GM19043 (cell line): ENCODE measurements at regions not wholly inside any gene's neighbourhood (a gene's known extent, or its start where the extent isn't known, plus 50 kb on each side); places are given as distances from the start of the nearest gene placed in this dataset.
"Not testable (repeated sequence)": the region's sequence is repeated elsewhere in the genome, so short reads cannot be mapped to it uniquely, and the experiment has no call there.

Experiments used
- ATAC-seq: cut with Tn5 transposase; IDR thresholded peaks from one replicate; pipeline ENCODE4 v1.9.1; 2021; ENCODE audit warnings: low read depth; ENCODE audit not compliant: unreplicated experiment

DNA sequence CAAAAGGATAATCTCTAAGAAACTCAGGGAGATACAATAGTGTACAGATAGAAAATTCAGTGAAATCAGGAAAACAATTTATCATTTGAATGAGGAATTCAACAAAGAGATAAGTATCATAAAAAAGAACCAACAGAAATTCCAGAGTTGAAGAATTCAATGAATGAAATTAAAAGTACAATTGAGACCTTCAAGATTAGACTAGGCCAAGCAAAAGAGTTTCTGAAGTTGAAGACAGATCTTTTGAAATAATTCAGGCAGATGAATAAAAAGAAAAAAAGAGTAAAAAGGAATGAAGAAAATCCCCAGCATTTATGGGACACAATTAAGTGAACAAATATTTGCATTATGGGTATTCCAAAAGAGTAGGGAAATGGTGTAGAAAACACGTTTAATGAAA, 412.6 kb downstream of the TMEM121 start:
- no peak for ATAC-seq

DNA sequence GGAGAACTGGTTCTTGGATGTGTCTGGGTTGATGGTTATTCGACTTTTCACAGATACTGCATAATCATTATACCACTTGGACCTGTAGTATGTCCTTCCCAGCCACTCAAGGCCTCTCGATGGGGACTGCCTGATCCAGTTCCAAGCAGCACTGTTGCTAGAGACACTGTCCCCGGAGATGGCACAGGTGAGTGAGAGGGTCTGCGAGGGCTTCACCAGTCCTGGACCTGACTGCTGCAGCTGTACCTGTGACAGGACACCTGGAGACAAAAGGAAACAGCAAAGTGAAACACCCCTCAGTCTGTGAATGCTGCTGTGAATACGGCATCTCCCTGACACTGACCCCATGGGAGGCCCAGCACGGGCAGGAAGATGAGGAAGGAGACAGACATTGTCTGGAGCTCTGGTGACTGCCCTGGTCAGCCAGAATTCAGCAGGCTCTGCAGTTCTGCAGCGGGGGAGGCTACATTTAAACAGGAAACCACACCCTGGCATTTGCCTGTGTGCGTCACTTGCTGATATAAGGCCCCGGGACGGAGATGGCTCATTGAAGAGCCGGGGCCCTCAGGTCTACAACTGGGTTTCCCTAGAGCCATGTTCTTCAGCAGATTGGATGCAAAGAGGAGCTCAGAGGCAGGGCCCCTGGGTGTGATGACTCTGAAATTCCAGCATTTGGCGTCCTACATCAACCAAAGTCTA, 413.6 kb downstream of the TMEM121 start:
- ATAC-seq = no peak

DNA sequence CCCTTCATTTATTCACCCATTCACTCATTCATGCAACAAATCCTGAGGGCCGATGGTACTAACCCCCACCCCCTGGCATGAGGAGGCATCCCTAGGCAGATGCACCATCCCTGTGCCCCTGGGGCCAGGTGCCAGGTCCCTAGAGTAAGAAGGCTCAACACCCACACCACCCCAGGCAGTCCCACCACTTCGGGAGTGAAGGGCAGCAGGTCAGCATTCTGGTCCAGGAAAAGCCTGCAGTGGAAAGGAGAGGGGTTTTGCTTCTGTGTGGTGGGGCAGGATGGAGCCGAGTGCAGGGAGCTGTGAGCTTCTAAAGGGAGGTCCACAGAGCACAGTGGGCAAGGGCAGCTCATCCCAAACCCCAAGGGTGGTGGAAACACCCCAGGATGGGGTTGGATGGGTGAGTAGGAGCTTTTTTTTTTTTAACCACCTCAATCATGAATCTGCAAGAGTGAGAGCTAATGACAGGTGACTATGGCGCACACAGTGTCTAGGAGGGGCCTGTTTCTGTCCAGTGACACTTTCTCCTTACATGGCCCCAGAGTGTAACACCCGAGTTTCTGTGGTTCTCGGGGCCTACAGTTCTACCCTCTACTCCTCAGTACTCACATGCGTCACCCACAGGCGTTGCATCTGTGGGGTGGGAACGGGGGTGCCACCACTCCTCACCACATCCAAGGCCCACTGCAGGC, 414.3 kb downstream of the TMEM121 start:
- no peak for ATAC-seq

DNA sequence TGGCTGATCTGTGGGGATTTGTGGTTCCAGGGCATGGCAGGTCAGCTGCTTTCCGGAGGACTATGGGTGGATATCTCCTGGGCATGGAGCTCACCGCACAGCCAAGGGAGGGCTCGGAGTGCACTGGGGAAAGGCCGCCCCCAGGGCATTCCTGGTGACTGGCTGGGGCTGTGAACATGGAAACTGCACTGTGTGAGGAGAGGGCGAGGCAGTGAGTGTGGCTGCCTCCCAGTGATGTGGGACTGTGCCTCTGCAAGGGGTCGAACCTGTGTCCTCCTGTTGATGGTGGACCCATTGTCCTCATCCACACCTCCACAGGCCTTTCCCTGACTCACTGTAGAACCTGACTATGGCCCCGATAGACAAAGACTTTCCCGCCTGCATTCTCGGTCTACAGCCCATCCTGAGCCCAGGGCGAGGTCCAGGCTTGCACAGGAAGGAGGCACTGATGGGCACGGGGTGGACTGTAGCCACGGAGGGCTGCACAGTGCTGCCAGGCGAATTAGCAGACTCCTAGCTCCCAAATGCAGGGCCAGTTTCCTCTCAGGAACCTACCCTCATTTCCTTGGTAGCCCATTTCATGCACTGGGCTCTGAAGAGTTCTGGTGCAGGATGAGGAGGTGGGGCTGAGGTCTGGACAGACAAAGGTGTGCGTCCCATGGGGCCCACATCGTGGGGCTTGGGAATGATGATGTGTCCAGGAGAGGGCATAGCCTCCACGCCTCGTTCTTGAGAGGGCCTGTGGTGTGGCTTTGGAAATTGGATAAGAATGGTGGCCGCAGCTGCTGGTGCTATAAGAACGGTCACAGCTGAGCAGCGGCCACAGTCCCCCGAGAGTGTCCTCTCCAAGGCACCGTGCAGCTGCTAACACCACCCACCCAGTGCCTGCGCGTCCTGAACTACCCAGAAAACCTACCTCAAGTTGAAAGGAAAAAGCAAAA, 415.1 kb downstream of the TMEM121 start:
- no peak for ATAC-seq

DNA sequence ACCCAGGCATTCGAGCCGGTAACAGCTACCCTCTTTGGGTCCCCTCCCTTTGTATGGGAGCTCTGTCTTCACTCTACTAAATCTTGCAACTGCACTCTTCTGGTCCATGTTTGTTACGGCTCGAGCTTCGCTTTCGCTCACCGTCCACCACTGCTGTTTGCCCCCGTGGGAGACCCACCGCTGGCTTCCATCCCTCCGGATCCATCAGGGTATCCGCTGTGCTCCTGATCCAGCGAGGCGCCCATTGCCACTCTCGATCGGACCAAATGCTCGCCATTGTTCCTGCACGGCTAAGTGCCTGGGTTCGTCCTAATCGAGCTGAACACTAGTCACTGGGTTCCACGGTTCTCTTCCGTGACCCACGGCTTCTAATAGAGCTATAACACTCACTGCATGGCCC, 416.3 kb downstream of the TMEM121 start:
- not testable (repeated sequence) for ATAC-seq

DNA sequence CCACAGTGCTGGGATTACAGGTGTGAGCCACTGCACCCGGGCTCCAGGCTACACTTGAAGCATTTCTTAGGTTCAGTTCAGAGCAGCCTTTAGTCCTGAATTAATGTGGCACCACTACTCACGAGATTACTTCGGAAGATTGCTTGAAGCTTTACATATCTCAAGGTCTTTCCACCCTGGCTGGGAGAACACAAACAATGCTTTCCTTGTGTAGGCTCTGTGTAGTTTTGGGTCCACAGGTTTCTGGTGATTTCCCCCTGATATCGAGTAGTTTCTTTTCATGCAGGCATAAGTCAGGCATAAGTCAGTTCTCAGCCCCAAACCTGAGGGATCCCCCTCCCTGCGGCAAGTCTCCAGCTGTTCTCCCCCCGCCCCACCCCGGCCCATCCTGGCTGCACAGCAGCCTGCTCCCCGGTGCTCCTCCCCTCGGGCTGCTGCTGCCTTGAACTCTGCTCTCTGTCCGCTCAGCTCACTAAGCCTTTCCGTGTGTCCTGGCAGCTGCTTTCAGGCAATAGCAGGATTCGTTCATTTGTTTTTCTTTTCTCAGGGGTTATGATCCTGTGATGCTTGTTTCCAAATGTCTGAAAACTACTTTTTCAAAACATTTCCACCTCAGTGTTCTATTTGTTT, 417.7 kb downstream of the TMEM121 start:
- ATAC-seq = no peak

DNA sequence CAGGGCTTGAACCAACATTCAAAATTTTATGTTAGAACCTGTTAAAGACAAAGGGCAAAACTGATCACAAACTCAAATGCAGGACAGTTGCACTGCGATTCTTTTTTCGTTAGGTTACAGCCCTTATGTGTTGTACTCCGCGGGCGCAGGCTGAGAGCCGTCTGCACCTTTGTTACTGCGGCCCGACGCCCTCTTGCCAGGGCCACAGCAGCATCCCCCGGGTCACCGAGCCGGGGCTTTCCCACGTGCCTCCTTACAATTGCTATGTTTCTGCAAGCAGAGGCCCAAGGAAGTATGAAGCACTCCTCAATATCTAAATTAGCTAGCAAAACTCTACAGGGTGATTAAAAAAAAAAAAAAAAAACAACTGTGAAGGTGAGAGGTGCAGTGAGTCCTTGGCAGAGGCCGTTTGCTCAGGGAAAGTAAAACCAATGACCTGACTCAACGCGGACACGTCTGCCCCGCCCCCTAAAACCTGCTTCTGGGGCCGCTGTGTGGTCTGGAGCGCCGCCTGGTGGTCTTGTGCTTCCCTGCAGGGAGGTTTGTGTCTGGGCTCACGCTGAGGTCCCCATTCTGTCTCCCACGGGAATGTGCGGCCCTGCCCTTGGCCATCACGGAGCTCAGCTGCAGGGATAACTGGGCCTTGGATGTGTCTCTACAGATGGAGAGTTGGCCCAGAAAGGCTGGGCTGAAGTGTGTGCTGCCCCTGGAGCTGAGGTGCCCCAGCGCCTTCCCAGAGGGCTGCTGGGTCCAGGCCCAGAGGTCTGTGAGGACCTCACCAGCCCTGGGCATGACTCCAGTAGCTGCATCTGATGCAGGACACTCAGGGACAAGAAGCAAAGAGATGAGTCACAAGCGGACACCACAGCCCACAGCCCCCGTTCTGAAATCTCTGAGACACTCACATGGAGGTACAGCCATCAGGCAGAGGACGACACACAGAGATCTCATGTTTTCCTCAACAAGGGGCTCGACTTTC, 418.5 kb downstream of the TMEM121 start:
- ATAC-seq = no peak

DNA sequence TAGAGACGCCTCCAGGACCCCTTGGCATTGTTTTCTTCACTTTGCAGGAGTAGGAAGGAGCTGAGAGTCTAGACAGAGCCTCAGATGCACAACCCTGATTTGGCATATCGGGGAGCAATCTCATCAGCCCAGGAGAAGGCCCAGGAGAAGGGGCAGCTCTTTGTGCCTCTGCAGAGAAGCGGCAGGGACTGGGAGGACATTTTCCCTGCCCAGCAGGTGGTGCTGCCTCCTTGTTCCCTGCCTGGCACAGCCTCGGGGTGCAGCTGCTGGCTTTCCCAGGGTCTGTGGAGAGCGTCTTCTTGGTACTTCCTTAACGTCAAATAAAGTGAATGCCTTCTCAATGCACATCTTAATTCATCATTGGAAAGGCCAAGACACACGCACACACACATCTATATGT, 419.5 kb downstream of the TMEM121 start:
- ATAC-seq = no peak

DNA sequence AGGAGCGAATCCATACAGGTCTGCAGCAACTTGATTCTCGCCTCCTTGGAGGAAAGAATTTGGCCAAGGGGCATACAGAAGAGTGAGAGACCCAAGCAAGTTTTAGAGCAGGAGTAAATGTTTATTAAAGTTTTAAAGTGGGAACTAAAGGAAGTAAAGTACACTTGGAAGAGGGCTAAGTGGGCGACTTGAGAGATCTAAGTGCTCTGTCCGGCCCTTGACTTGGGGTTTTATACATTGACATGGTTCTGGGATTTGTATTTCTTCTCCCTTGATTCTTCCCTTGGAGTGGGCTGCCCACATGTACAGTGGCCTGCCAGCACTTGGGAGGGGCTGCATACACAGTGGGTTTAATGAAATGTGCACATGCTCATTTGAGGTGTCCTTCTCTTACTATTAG, 421.2 kb downstream of the TMEM121 start:
- ATAC-seq = no peak

DNA sequence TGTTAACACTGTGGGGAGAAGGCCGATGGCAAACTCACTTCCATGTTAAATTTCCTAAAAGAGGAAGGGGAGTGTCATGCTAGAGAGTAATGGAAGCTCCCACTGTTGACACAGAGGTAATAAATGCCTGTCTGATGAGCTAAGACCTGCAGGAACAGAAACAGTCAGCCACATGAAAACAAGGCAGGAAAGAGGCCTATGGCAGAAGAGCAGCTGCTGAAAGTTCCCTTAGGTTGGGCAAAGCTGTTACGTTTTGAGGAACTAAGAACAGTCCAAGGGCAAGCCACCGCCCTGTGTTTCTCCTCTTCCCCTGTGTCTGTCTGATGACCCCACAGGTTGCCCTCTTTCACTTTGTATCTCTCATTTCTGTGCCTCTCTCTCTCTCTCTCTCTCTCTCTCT, 422.6 kb downstream of the TMEM121 start:
- not testable (repeated sequence) for ATAC-seq

DNA sequence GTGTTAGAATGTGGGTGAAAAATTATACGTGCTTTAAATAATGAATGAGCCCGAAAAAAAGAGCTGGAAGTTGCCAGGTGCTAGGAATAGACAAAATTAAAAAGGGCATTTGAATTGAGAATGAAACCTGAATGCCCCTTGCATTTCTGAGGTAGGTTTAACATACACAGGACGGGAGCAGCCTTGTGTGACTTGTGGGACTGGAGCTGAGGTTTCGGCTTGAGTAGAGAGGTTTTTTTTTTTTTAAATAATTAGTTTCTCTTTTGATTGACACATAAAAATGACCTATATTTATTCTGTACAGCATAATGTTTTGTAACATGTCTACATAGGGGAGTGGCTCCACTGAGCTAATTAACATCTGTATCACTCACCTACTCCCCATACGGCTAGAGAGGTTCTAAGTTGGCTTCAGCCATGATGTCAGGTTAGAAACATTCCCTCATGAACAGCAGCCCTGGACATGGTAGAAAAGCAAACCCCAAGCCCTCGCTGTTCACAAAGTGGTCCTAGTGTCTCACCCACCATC, 424.0 kb downstream of the TMEM121 start:
- not testable (repeated sequence) for ATAC-seq

DNA sequence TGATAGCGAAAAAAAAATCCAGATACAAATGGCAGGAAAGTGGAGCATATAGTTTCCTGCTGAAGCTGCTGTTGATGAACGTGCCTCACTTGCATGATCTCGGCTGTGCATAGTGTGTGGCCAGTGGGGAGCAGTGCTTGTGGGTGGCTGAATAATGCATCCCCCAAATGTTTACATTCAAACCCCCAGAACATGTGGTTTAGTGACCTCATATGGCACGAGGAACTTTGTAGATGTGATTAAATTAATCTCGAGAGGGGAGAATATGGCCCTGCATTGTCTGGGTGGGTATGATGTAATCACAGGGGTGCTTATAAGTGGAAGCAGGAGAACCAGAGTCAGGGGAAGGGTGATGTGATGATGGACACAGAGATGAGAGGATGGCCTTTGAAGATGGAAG, 425.0 kb downstream of the TMEM121 start:
- no peak for ATAC-seq

DNA sequence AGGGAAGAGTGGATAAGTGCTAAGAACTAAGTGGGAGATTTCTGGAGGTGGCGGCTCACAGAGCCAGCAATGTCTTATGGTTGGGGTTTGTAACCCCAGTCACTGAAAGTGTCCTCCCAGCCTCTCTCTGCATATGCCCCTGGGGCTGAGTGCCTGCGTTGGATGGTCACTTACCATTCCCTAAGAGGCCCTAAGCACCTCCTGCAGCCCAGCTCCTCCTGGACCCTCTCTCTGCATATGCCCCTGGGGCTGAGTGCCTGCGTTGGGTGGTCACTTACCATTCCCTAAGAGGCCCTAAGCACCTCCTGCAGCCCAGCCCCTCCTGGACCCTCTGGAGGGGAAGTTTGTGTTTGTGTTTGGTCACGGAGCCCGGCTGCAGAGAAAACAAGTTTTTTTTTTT, 425.8 kb downstream of the TMEM121 start:
- ATAC-seq = no peak

DNA sequence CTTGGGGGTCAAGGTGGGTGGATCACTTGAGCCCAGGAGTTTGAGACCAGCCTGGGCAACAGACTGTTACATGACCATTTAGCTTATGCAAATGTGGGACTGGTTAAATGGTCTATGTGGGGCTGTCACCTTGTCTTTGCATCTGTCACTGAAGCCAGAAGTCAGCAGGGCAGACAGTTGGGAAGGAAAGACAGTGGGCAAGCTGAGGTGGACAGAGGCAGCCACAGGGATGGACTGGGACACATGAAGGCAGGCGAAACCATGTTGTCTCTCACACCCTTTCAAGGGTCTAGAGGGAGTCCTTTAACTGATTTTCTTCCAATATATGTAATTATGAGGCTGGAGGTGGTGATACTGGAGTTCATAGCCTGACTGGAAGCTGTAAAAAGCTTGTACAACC, 426.4 kb downstream of the TMEM121 start:
- no peak for ATAC-seq

DNA sequence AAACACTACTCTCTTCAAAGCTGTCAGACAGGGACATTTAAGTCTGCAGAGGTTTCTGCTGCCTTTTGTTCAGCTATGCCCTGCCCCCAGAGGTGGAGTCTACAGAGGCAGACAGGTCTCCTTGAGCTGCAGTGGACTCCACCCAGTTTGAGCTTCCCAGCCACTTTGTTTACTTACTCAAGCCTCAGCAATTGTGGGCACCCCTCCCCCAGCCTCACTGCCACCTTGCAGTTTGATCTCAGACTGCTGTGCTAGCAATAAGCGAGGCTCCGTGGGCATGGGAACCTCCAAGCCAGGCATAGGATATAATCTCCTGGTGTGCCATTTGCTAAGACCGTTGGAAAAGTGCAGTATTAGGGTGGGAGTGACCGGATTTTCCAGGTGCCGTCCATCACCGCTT, 435.2 kb downstream of the TMEM121 start:
- ATAC-seq = not testable (repeated sequence)

DNA sequence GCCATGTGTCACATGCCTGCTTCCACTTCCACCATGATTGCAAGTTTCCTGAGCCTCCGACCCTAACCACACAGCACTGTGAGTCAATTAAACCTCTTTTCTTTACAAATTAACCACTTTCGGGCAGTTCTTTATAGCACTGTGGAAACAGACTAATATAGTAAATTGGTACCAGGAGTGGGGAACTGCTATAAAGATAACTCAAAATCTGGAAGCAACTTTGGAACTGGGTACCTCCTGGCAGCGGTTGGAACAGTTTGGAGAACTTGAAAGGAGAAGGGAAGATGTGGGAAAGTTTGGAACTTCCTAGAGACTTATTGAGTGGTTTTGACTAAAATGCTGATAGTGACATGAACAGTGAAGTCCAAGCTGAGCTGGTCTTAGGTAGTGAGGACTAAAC, 436.1 kb downstream of the TMEM121 start:
- no peak for ATAC-seq

DNA sequence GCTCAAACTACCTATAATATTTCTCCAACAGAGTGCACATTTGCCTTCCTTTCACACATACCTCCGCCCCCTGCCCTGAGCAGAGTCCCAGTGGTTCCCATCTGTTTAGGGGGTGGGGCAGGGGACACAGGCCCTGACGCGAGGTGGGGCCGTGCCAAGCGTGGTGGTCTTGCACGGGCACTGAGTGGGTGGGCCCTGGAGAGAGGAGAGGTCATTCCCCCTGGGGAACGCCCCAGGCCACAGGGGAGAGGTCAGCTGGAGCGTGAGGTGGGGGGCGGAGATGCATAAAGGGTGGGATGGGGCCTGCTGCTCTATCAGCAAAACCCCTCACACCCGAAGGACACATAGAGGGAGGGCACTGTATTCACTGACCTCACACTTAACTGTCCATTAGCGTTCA, 441.9 kb downstream of the TMEM121 start:
- ATAC-seq = no peak

DNA sequence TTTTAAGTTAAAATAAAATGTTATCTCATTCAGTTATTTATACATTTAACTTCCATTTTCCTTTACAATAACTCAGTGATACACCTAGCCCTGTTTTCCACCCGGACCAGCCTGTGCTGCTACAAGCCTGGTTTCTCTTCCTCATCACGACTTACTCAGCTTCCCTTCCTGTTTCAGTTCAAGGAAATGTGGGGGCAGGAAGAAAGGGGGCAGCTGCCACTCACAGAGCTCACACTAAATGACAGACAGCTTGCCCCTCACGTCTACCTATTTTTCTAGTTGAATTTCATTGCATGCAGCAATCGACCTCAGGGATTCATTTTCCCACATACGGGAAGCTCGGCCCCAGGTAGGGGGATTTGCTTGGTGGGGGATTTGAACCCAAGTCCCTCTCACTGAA, 442.6 kb downstream of the TMEM121 start:
- ATAC-seq = not testable (repeated sequence)

DNA sequence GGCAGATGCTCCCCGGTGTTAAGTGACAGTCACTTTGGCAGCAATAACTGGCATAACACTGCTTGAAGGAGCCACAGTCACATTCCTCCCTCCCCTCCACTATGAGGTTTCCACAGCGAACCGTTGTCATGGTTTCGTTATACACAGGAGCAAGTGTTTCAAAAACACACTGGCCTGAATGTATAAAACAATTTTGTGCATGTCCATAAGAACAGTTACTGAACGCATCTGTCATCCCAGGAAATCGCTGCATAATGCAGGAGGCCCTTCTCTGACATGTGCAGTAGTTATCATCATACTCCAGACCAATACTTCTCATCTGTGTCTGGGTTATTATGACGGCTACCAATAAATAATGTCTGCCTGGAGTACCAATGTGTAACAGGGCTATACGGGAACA, 444.4 kb downstream of the TMEM121 start:
- not testable (repeated sequence) for ATAC-seq
